IMR-90 (cell line): ENCODE measurements at regions not wholly inside any gene's neighbourhood (a gene's known extent, or its start where the extent isn't known, plus 50 kb on each side); places are given as distances from the start of the nearest gene placed in this dataset.

Experiments
- ATAC-seq: fragments of 200-7000 bp; cut with Tn5 transposase; 2 replicates; pipeline ENCODE4 v1.9.1; 2020; ENCODE audit warnings: low read depth, mild to moderate bottlenecking, moderate library complexity
- BruUV-seq: library from RNA; stranded (reverse); fragments of 400-500 nt; replicated peaks from 2 replicates; lab custom pipeline; 2021; lab: Mats Ljungman, UMichigan
- CTCF ChIA-PET: fragments of 300-600 bp; formaldehyde crosslinking; extraction: SDS; loops from one replicate; lab custom pipeline; 2021; ENCODE audit warnings: antibody characterized with exemption; lab: Yijun Ruan, JAX
- POLR2A ChIA-PET: fragments of 300-600 bp; sonication (Branson Sonifier 250); formaldehyde crosslinking; loops from one replicate; lab custom pipeline; 2022; ENCODE audit warnings: antibody characterized with exemption; ENCODE audit not compliant: unreplicated experiment; lab: Charles Lee
- DNase-seq: peaks from one replicate; pipeline ENCODE4 v3.0.0; 2013
- H2AFZ ChIP-seq: replicated peaks from 2 replicates; pipeline ENCODE3; 2013; ENCODE audit warnings: low read length, mild to moderate bottlenecking; ENCODE audit not compliant: poor library complexity
- H2AK5ac ChIP-seq: 2 replicates; pipeline ENCODE4 v1.6.1; 2013; ENCODE audit warnings: low read depth, low read length, inconsistent platforms
- H2AK9ac ChIP-seq: replicated peaks from 2 replicates; pipeline ENCODE3; 2013; ENCODE audit warnings: mild to moderate bottlenecking, low read depth, low read length, moderate library complexity; ENCODE audit not compliant: poor library complexity
- H2BK120ac ChIP-seq: 2 replicates; pipeline ENCODE4 v1.6.1; 2013; ENCODE audit warnings: low read depth, low read length, inconsistent platforms
- H2BK15ac ChIP-seq: 3 replicates; pipeline ENCODE4 v1.6.1; 2013; ENCODE audit warnings: low read depth, low read length, inconsistent platforms
- H2BK20ac ChIP-seq: 2 replicates; pipeline ENCODE4 v1.6.1; 2013; ENCODE audit warnings: low read depth, mild to moderate bottlenecking, inconsistent platforms, low read length, moderate library complexity
- H2BK5ac ChIP-seq: 2 replicates; pipeline ENCODE4 v1.6.1; 2013; ENCODE audit warnings: mild to moderate bottlenecking, low read depth, low read length, inconsistent platforms; ENCODE audit not compliant: poor library complexity, severe bottlenecking
- H3K14ac ChIP-seq: replicated peaks from 2 replicates; pipeline ENCODE4 v1.6.1; 2013; ENCODE audit warnings: low read depth, low read length, inconsistent platforms
- H3K18ac ChIP-seq: 2 replicates; pipeline ENCODE4 v1.6.1; 2013; ENCODE audit warnings: low read depth, low read length, control low read depth
- H3K23ac ChIP-seq: 2 replicates; pipeline ENCODE4 v1.6.1; 2013; ENCODE audit warnings: low read depth, low read length, inconsistent platforms
- H3K27ac ChIP-seq: 2 replicates; pipeline ENCODE4 v1.5.1; 2013; ENCODE audit warnings: mild to moderate bottlenecking, control low read depth, low read length; ENCODE audit not compliant: insufficient read depth
- H3K27me3 ChIP-seq: 2 replicates; pipeline ENCODE4 v1.6.1; 2013; ENCODE audit warnings: low read length; ENCODE audit not compliant: control insufficient read depth, insufficient read depth
- H3K36me3 ChIP-seq: 2 replicates; pipeline ENCODE4 v1.6.1; 2013; ENCODE audit warnings: low read length, mixed read lengths; ENCODE audit not compliant: control insufficient read depth, insufficient read depth
- H3K4ac ChIP-seq: 2 replicates; pipeline ENCODE4 v1.6.1; 2013; ENCODE audit warnings: low read depth, low read length, inconsistent platforms
- H3K4me1 ChIP-seq: 2 replicates; pipeline ENCODE4 v1.6.1; 2013; ENCODE audit warnings: low read length, mixed read lengths; ENCODE audit not compliant: control insufficient read depth, insufficient read depth
- H3K4me2 ChIP-seq: 2 replicates; pipeline ENCODE4 v1.6.1; 2013; ENCODE audit warnings: low read depth, mild to moderate bottlenecking, control low read depth, low read length, moderate library complexity
- H3K4me3 ChIP-seq: 2 replicates; pipeline ENCODE4 v1.5.1; 2013; ENCODE audit warnings: low read depth, mild to moderate bottlenecking, control low read depth, low read length, moderate library complexity; ENCODE audit not compliant: insufficient read depth
- H3K56ac ChIP-seq: 2 replicates; pipeline ENCODE4 v1.6.1; 2013; ENCODE audit warnings: low read length, inconsistent platforms; ENCODE audit not compliant: insufficient read depth; ENCODE audit errors: extremely low read depth
- H3K79me1 ChIP-seq, 2 experiments: 2 replicates each; pipeline ENCODE4 v1.6.1; 2013; ENCODE audit warnings: low read length in 2 of 2, inconsistent platforms in 1 of 2, low read depth in 1 of 2
- H3K9ac ChIP-seq: 2 replicates; pipeline ENCODE4 v1.6.1; 2013; ENCODE audit warnings: low read depth, low read length, control low read depth
- H3K9me1 ChIP-seq: 2 replicates; pipeline ENCODE4 v1.6.1; 2013; ENCODE audit warnings: low read length, inconsistent platforms; ENCODE audit not compliant: insufficient read depth
- H3K9me3 ChIP-seq: 2 replicates; pipeline ENCODE4 v1.6.1; 2013; ENCODE audit warnings: low read length; ENCODE audit not compliant: control insufficient read depth, insufficient read depth
- H4K20me1 ChIP-seq: 2 replicates; pipeline ENCODE4 v1.6.1; 2013; ENCODE audit warnings: low read length, inconsistent platforms; ENCODE audit not compliant: insufficient read depth
- H4K5ac ChIP-seq: 2 replicates; pipeline ENCODE4 v1.6.1; 2013; ENCODE audit warnings: mild to moderate bottlenecking, low read depth, low read length, control low read depth
- H4K8ac ChIP-seq, 2 experiments: 2 replicates each; pipeline ENCODE4 v1.6.1; 2013; ENCODE audit warnings: low read depth in 2 of 2, low read length in 2 of 2, control low read depth in 1 of 2, inconsistent platforms in 1 of 2
- H4K91ac ChIP-seq: 2 replicates; pipeline ENCODE4 v1.6.1; 2013; ENCODE audit warnings: low read depth, low read length, inconsistent platforms; ENCODE audit not compliant: insufficient read depth
- MXI1 ChIP-seq: IDR thresholded peaks from 2 replicates; pipeline ENCODE4 v1.6.1; 2012; ENCODE audit warnings: low read depth, mild to moderate bottlenecking, low read length, moderate library complexity, borderline replicate concordance
- NFE2L2 ChIP-seq: fragments of 150-350 bp; IDR thresholded peaks from 2 replicates; pipeline ENCODE4 v1.6.1; 2016; ENCODE audit warnings: low read depth, mild to moderate bottlenecking, low read length
- SMC3 ChIP-seq: fragments of 150-350 bp; IDR thresholded peaks from 2 replicates; pipeline ENCODE4 v1.6.1; 2016; ENCODE audit warnings: low read depth, mild to moderate bottlenecking, antibody characterized with exemption, low read length, moderate library complexity
- WGBS, 2 experiments: methylation state at CpG; one replicate each; pipeline versions ENCODE4 v1.1.5 to v1.1.7; 2013; ENCODE audit warnings: missing lambda C conversion rate in 2 of 2; ENCODE audit not compliant: insufficient read length in 1 of 2; ENCODE audit errors: extremely low coverage in 2 of 2; 5-methylcytosine and 5-hydroxymethylcytosine counted together
- dilution Hi-C: fragments of 300-500 bp; cut with HindIII; formaldehyde crosslinking; loops from one replicate; pipeline ENCODE4 v1.14.3; 2018; ENCODE audit warnings: low sequenced_read_pairs; ENCODE audit not compliant: unreplicated experiment
- in situ Hi-C: fragments of 300-500 bp; cut with MboI; formaldehyde crosslinking; loops from 3 replicates; pipeline ENCODE4 v1.14.3; 2019; ENCODE audit warnings: low sequenced_read_pairs, inconsistent platforms, mixed read lengths
- intact Hi-C: fragments of 100-400 bp; cut with micrococcal nuclease; formaldehyde crosslinking; loops from 2 replicates; pipeline ENCODE4 v1.10.0; 2022
- TF ChIP-seq, protein P1 (sequence below): conservative IDR thresholded peaks from 2 replicates; pipeline ENCODE4 v1.5.1; 2012; ENCODE audit warnings: mild to moderate bottlenecking, low read depth, low read length, improper control_type of control experiment

DNA sequence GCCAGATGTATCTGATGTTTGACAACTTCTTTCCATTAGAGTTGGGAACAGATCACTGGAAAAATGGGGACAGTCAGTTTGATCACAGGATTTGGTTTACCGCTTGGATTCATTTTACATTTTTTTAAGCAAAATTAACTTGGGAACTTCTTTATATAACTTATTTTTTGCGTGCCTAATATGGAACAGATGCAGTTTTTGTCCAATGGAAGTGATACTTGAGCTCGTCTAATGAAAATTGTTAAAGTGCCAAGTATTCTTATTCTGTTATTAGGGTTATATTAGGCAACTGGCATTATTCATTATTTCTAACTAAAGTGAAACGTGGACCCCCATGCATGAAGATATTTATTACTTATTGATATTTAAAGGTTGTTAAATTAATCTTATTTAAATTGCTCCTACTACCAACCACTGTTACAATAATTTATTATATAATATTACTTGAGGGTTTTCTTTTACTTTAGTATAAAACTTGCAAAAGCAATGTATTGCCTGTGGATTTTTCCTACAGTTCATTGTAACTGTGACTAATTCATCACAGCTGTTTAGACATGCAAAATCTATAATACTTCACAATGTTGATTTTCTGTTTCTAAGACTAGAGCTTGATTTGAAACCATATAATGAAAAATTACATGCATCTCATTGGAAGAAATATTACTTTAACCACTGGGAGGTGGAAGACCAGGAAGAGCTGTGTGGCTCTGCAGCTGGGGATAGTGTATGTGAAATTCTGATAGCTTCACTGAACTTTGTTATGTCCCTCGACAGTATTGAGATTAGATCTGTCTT lies 787.3 kb upstream of the WWC1 start:
- WGBS, 2 experiments = no CpG with 5 or more reads among the region's 5 CpGs
- DNase-seq (no peak), ATAC-seq (no peak)
- no peaks in the 10 kb centered on the region for H3K9me3 ChIP-seq
- H3K27me3 ChIP-seq = no peaks in the 10 kb centered on the region
- no peak for TF ChIP-seq NFE2L2
- TF ChIP-seq, protein P1, sequence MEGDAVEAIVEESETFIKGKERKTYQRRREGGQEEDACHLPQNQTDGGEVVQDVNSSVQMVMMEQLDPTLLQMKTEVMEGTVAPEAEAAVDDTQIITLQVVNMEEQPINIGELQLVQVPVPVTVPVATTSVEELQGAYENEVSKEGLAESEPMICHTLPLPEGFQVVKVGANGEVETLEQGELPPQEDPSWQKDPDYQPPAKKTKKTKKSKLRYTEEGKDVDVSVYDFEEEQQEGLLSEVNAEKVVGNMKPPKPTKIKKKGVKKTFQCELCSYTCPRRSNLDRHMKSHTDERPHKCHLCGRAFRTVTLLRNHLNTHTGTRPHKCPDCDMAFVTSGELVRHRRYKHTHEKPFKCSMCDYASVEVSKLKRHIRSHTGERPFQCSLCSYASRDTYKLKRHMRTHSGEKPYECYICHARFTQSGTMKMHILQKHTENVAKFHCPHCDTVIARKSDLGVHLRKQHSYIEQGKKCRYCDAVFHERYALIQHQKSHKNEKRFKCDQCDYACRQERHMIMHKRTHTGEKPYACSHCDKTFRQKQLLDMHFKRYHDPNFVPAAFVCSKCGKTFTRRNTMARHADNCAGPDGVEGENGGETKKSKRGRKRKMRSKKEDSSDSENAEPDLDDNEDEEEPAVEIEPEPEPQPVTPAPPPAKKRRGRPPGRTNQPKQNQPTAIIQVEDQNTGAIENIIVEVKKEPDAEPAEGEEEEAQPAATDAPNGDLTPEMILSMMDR = no peak
- no peak for TF ChIP-seq SMC3
- TF ChIP-seq MXI1 = no peak
- no peaks in the 10 kb centered on the region for H3K79me1 ChIP-seq
- H3K23ac ChIP-seq = no peak overlapping the region
- H3K4me2 ChIP-seq = no peak overlapping the region
- no peak overlapping the region for H3K14ac ChIP-seq
- POLR2A ChIA-PET = no interaction called here
- H4K5ac ChIP-seq = no peak overlapping the region
- no peak overlapping the region for H2BK20ac ChIP-seq
- in situ Hi-C loops (no loop called here), dilution Hi-C loops (no loop called here), intact Hi-C loops (no loop called here)
- no peak overlapping the region for H2AK5ac ChIP-seq
- H3K36me3 ChIP-seq = no peaks in the 10 kb centered on the region
- no peak overlapping the region for H4K91ac ChIP-seq
- H3K4me1 ChIP-seq = no peaks in the 10 kb centered on the region
- H4K20me1 ChIP-seq = no peaks in the 10 kb centered on the region
- H3K9me1 ChIP-seq = no peaks in the 10 kb centered on the region
- H2BK120ac ChIP-seq = no peak overlapping the region
- H2AFZ ChIP-seq = no peak overlapping the region
- BruUV-seq = no TSS peak
- H3K56ac ChIP-seq = no peak overlapping the region
- no peak overlapping the region for H3K4me3 ChIP-seq
- no peak overlapping the region for H4K8ac ChIP-seq
- H3K27ac ChIP-seq = no peak overlapping the region
- no peak overlapping the region for H2AK9ac ChIP-seq
- no peak overlapping the region for H3K4ac ChIP-seq
- CTCF ChIA-PET = interaction anchor here (0.6 kb wide), 1 partner anchor 330 kb away, joined by 3 read pairs; no protein-coding TSS in a partner anchor
- no peak overlapping the region for H3K9ac ChIP-seq
- H3K18ac ChIP-seq = no peak overlapping the region
- no peak overlapping the region for H2BK15ac ChIP-seq
- H2BK5ac ChIP-seq = no peak overlapping the region
